Mammary epithelial cell (primary cell): ENCODE measurements at regions not wholly inside any gene's neighbourhood (a gene's known extent, or its start where the extent isn't known, plus 50 kb on each side); places are given as distances from the start of the nearest gene placed in this dataset.

Source experiments
- EZH2 ChIP-seq: IDR thresholded peaks from 2 replicates; pipeline ENCODE4 v1.6.1; 2012; ENCODE audit warnings: low read length, inconsistent platforms, borderline replicate concordance
- TF ChIP-seq, protein P1 (sequence below), 2 donors: IDR thresholded peaks in 1 of 2; conservative IDR thresholded peaks in 1 of 2; 2 replicates each; pipeline ENCODE4 v1.5.1; 2011 to 2012; ENCODE audit warnings: inconsistent platforms in 2 of 2, low read length in 2 of 2, mild to moderate bottlenecking in 2 of 2, control low read depth in 1 of 2, low read depth in 1 of 2; ENCODE audit not compliant: insufficient read depth in 1 of 2; ENCODE audit errors: extremely low read depth in 1 of 2

DNA sequence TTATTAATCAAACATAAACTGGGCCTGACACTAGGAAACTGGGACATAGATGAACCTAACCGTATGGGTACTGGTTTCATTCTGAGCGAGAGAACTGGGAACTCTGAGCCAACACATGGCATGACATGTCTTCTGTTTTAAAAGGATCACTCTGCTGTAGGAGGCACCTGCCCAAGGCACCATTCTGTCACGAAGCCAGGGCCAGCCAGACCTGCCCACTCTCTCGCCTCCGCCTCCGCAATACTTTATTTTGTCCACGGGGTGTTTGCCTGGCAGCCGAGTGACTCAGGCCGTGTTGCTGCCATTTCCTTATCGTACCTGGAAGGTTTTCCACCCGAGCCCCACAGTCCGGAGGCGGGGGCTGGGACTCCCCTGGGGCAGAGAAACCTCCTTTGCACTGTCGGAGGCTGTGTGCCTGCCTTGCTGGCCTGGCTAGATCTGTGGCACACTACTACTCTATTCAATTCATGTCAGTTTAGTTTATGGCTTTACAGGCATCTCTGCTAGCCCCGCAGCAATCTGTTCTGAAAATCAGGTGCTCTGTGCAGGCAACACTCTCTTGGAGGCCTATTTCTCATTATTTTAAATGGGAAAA is 120.4 kb upstream of the ACKR3 start:
- TF ChIP-seq, protein P1, sequence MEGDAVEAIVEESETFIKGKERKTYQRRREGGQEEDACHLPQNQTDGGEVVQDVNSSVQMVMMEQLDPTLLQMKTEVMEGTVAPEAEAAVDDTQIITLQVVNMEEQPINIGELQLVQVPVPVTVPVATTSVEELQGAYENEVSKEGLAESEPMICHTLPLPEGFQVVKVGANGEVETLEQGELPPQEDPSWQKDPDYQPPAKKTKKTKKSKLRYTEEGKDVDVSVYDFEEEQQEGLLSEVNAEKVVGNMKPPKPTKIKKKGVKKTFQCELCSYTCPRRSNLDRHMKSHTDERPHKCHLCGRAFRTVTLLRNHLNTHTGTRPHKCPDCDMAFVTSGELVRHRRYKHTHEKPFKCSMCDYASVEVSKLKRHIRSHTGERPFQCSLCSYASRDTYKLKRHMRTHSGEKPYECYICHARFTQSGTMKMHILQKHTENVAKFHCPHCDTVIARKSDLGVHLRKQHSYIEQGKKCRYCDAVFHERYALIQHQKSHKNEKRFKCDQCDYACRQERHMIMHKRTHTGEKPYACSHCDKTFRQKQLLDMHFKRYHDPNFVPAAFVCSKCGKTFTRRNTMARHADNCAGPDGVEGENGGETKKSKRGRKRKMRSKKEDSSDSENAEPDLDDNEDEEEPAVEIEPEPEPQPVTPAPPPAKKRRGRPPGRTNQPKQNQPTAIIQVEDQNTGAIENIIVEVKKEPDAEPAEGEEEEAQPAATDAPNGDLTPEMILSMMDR (conservative IDR thresholded peaks at IDR 0.05 in 1 of 2, IDR thresholded peaks at IDR 0.05 in 1 of 2; ENCODE audit: extremely low read depth in 1 of 2, insufficient read depth in 1 of 2, low read depth in 1 of 2, low read length in 2 of 2): no peak
- no peak for TF ChIP-seq EZH2
